H9 (cell line): ENCODE measurements at regions not wholly inside any gene's neighbourhood (a gene's known extent, or its start where the extent isn't known, plus 50 kb on each side); places are given as distances from the start of the nearest gene placed in this dataset.
"Not testable (repeated sequence)": the region's sequence is repeated elsewhere in the genome, so short reads cannot be mapped to it uniquely, and the experiment has no call there.

ENCODE experiments used
- DNase-seq: peaks from one replicate; pipeline ENCODE4 v3.0.0-alpha.2; 2017
- H2AFZ ChIP-seq: one replicate; pipeline ENCODE4 v1.6.1; 2013; ENCODE audit warnings: mild to moderate bottlenecking, low read length, control low read depth, moderate library complexity
- H2AK5ac ChIP-seq: 2 replicates; pipeline ENCODE4 v1.6.1; 2013; ENCODE audit warnings: low read length, control low read depth, mixed read lengths; ENCODE audit not compliant: insufficient read length
- H2BK120ac ChIP-seq: one replicate; pipeline ENCODE4 v1.6.1; 2013; ENCODE audit warnings: low read depth, mild to moderate bottlenecking, low read length, control low read depth, inconsistent platforms; ENCODE audit not compliant: poor library complexity, severe bottlenecking
- H2BK12ac ChIP-seq: 2 replicates; pipeline ENCODE4 v1.6.1; 2013; ENCODE audit warnings: low read length, control low read depth, mixed read lengths, low read depth; ENCODE audit not compliant: insufficient read length
- H2BK15ac ChIP-seq: 2 replicates; pipeline ENCODE4 v1.6.1; 2013; ENCODE audit warnings: low read depth, low read length, control low read depth
- H2BK20ac ChIP-seq: one replicate; pipeline ENCODE4 v1.6.1; 2013; ENCODE audit warnings: low read depth, mild to moderate bottlenecking, low read length, control low read depth, inconsistent platforms; ENCODE audit not compliant: poor library complexity, severe bottlenecking
- H2BK5ac ChIP-seq: 2 replicates; pipeline ENCODE4 v1.6.1; 2013; ENCODE audit warnings: low read length, control low read depth, mixed read lengths; ENCODE audit not compliant: insufficient read length
- H3K14ac ChIP-seq: 2 replicates; pipeline ENCODE4 v1.6.1; 2013; ENCODE audit warnings: low read length, control low read depth; ENCODE audit not compliant: insufficient read depth
- H3K18ac ChIP-seq: 2 replicates; pipeline ENCODE4 v1.6.1; 2013; ENCODE audit warnings: low read depth, mild to moderate bottlenecking, mixed read lengths, low read length, control low read depth; ENCODE audit not compliant: insufficient read length
- H3K23ac ChIP-seq: 2 replicates; pipeline ENCODE4 v1.6.1; 2013; ENCODE audit warnings: low read length, control low read depth, mixed read lengths, low read depth; ENCODE audit not compliant: insufficient read length
- H3K23me2 ChIP-seq: 2 replicates; pipeline ENCODE4 v1.6.1; 2013; ENCODE audit warnings: low read depth, mild to moderate bottlenecking, mixed read lengths, low read length, control low read depth; ENCODE audit not compliant: insufficient read length, poor library complexity, severe bottlenecking
- H3K27ac ChIP-seq: 2 replicates; pipeline ENCODE4 v1.5.1; 2013; ENCODE audit warnings: low read length, control low read depth, mixed read lengths, low read depth; ENCODE audit not compliant: insufficient read length
- H3K27me3 ChIP-seq: 2 replicates; pipeline ENCODE4 v1.6.1; 2013; ENCODE audit warnings: low read length, control low read depth, inconsistent platforms; ENCODE audit not compliant: insufficient read depth
- H3K4ac ChIP-seq: 2 replicates; pipeline ENCODE4 v1.6.1; 2013; ENCODE audit warnings: low read depth, mild to moderate bottlenecking, control low read depth, inconsistent platforms, low read length, moderate library complexity
- H3K4me1 ChIP-seq: 2 replicates; pipeline ENCODE4 v1.6.1; 2013; ENCODE audit warnings: low read length, control low read depth, inconsistent platforms; ENCODE audit not compliant: insufficient read depth
- H3K4me2 ChIP-seq: 2 replicates; pipeline ENCODE4 v1.6.1; 2013; ENCODE audit warnings: low read length, control low read depth, mixed read lengths; ENCODE audit not compliant: insufficient read length, insufficient read depth
- H3K56ac ChIP-seq: 2 replicates; pipeline ENCODE4 v1.6.1; 2013; ENCODE audit warnings: low read depth, mild to moderate bottlenecking, mixed read lengths, low read length, control low read depth; ENCODE audit not compliant: insufficient read length
- H3K79me1 ChIP-seq: 2 replicates; pipeline ENCODE4 v1.6.1; 2013; ENCODE audit warnings: low read depth, mild to moderate bottlenecking, moderate library complexity, low read length, control low read depth, inconsistent platforms; ENCODE audit not compliant: insufficient read depth, poor library complexity, severe bottlenecking
- H3K79me2 ChIP-seq: 2 replicates; pipeline ENCODE4 v1.6.1; 2013; ENCODE audit warnings: low read length, control low read depth, inconsistent platforms; ENCODE audit not compliant: insufficient read depth
- H3K9ac ChIP-seq: 2 replicates; pipeline ENCODE4 v1.6.1; 2013; ENCODE audit warnings: low read length, control low read depth, mixed read lengths; ENCODE audit not compliant: insufficient read length; ENCODE audit errors: extremely low read depth
- H3K9me3 ChIP-seq: one replicate; pipeline ENCODE4 v1.6.1; 2013; ENCODE audit warnings: low read depth, low read length, inconsistent platforms; ENCODE audit not compliant: control insufficient read depth
- H3T11ph ChIP-seq: one replicate; pipeline ENCODE4 v1.6.1; 2013; ENCODE audit warnings: mild to moderate bottlenecking, low read length, control low read depth, inconsistent platforms
- H4K20me1 ChIP-seq: one replicate; pipeline ENCODE4 v1.6.1; 2013; ENCODE audit not compliant: control insufficient read depth, insufficient read length, insufficient read depth
- H4K5ac ChIP-seq: 2 replicates; pipeline ENCODE4 v1.6.1; 2013; ENCODE audit warnings: low read depth, mild to moderate bottlenecking, mixed read lengths, low read length, control low read depth; ENCODE audit not compliant: insufficient read length
- H4K8ac ChIP-seq: replicated peaks from 2 replicates; pipeline ENCODE4 v1.6.1; 2013; ENCODE audit warnings: low read length, control low read depth, mixed read lengths, low read depth; ENCODE audit not compliant: insufficient read length
- H4K91ac ChIP-seq: 2 replicates; pipeline ENCODE4 v1.6.1; 2013; ENCODE audit warnings: low read depth, mild to moderate bottlenecking, moderate library complexity, mixed read lengths, low read length, control low read depth; ENCODE audit not compliant: insufficient read length
- H3K27ac Mint-ChIP-seq, 3 experiments: 2 replicates in 2 of 3; 3 replicates in 1 of 3; pipeline ENCODE4 v1.8.0; 2020 to 2021; ENCODE audit warnings: mixed read lengths in 3 of 3, mild to moderate bottlenecking in 1 of 3, moderate library complexity in 1 of 3
- H3K27me3 Mint-ChIP-seq: 2 replicates; pipeline ENCODE4 v1.8.0; 2021; ENCODE audit warnings: low read depth, mild to moderate bottlenecking, moderate library complexity, mixed read lengths
- H3K36me3 Mint-ChIP-seq, 3 experiments: 2 replicates in 2 of 3; 3 replicates in 1 of 3; pipeline ENCODE4 v1.8.0; 2020 to 2021; ENCODE audit warnings: low read depth in 3 of 3, mixed read lengths in 3 of 3; ENCODE audit not compliant: insufficient read depth in 1 of 3
- H3K4me1 Mint-ChIP-seq, 2 experiments: 2 replicates each; pipeline ENCODE4 v1.8.0; 2020; ENCODE audit warnings: mixed read lengths in 2 of 2
- H3K4me3 Mint-ChIP-seq, 2 experiments: 2 replicates in 1 of 2; 3 replicates in 1 of 2; pipeline ENCODE4 v1.8.0; 2020 to 2021; ENCODE audit warnings: mild to moderate bottlenecking in 2 of 2, mixed read lengths in 2 of 2, moderate library complexity in 1 of 2
- H3K9me3 Mint-ChIP-seq, 2 experiments: 2 replicates in 1 of 2; 3 replicates in 1 of 2; pipeline ENCODE4 v1.8.0; 2020; ENCODE audit warnings: mild to moderate bottlenecking in 2 of 2, mixed read lengths in 2 of 2, moderate library complexity in 1 of 2
- WGBS: extraction: QIAGEN DNeasy Blood & Tissue Kit; methylation state at CpG from one replicate; pipeline ENCODE4 v1.1.7; 2013; ENCODE audit warnings: missing lambda C conversion rate, low lambda C conversion rate, mixed read lengths; ENCODE audit not compliant: insufficient read length; ENCODE audit errors: extremely low coverage; 5-methylcytosine and 5-hydroxymethylcytosine counted together

DNA sequence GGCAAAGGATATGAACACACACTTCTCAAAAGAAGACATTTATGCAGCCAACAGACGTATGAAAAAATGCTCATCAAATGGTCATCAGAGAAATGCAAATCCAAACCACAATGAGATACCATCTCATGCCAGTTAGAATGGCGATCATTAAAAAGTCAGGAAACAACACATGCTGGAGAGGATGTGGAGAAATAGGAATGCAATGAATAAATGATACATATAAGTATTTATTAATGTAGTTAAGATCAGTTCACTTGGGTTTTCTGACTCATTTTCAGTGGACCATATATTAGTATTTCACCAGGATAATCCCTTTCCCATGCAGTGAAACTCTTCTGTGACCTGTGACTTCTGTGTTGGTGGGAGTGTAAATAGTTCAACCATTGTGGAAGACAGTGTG is 110.1 kb downstream of the ATXN3L start:
- H3T11ph ChIP-seq, H3K9me3 ChIP-seq, H2BK120ac ChIP-seq, H3K79me1 ChIP-seq, H3K27ac ChIP-seq, H2BK20ac ChIP-seq, H3K4me2 ChIP-seq, H3K9ac ChIP-seq, H3K27ac Mint-ChIP-seq, H3K4me1 Mint-ChIP-seq, H3K36me3 Mint-ChIP-seq, H2BK5ac ChIP-seq, H3K14ac ChIP-seq, DNase-seq, H3K4me1 ChIP-seq, H3K18ac ChIP-seq, H3K56ac ChIP-seq, H4K91ac ChIP-seq, H3K23ac ChIP-seq, H2AK5ac ChIP-seq, H3K27me3 ChIP-seq, H4K5ac ChIP-seq, H2BK15ac ChIP-seq, H3K23me2 ChIP-seq, H3K27me3 Mint-ChIP-seq, H3K4me3 Mint-ChIP-seq, H4K20me1 ChIP-seq, H3K4ac ChIP-seq, H2BK12ac ChIP-seq, H4K8ac ChIP-seq, H2AFZ ChIP-seq, H3K79me2 ChIP-seq: not testable (repeated sequence)
- no CpG with 5 or more reads among the region's 2 CpGs for WGBS
- peaks cover 56 to 57% of the 10 kb centered on the region in 2 experiments for H3K9me3 Mint-ChIP-seq
